NB4 (cell line): ENCODE measurements at regions not wholly inside any gene's neighbourhood (a gene's known extent, or its start where the extent isn't known, plus 50 kb on each side); places are given as distances from the start of the nearest gene placed in this dataset.

Source experiments
- DNase-seq: peaks from one replicate; pipeline ENCODE4 v3.0.0; 2010; ENCODE audit warnings: low read depth
- H3K4me3 ChIP-seq: one replicate; pipeline ENCODE4 v1.5.1; 2011; ENCODE audit warnings: mild to moderate bottlenecking, low read depth, low read length, moderate library complexity
- CTCF ChIP-seq: IDR thresholded peaks from one replicate; pipeline ENCODE4 v1.5.1; 2012; ENCODE audit warnings: low read depth, low read length
- MYC ChIP-seq: IDR thresholded peaks from 2 replicates; pipeline ENCODE4 v1.6.1; 2011; ENCODE audit warnings: low read depth, low read length
- POLR2A ChIP-seq: IDR thresholded peaks from 2 replicates; pipeline ENCODE4 v1.6.1; 2011; ENCODE audit warnings: mild to moderate bottlenecking; ENCODE audit not compliant: insufficient read length; ENCODE audit errors: extremely low read depth
- TF ChIP-seq, protein P1 (sequence below): IDR thresholded peaks from 2 replicates; pipeline ENCODE4 v1.6.1; 2011; ENCODE audit warnings: low read depth, low read length

DNA sequence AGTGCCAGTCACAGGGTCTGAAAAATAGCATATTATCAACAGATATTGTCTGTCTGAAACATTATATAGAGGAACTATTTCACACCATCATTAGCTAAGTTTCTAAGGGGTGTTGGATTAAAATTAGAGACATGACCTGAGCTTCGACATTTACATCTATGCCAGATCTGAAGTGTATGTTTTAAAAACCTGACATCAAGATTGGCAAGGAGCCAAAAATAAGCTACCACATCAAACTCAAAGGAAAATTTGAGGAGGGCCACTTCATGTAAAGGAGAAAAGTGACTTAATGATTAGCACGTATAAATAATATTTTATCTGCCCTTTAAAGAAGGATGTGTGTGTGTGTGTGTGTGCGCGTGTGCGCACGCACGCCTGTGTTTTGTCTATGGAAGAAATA, 752.0 kb upstream of the GRM7 start:
- no peak overlapping the region for H3K4me3 ChIP-seq
- no peak for TF ChIP-seq CTCF
- TF ChIP-seq, protein P1, sequence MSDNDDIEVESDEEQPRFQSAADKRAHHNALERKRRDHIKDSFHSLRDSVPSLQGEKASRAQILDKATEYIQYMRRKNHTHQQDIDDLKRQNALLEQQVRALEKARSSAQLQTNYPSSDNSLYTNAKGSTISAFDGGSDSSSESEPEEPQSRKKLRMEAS = no peak
- TF ChIP-seq POLR2A = no peak
- TF ChIP-seq MYC = no peak
- no peak for DNase-seq

GRCh38 chr3:6110451-6110850, 750.5 kb upstream of the GRM7 start:
- TF ChIP-seq POLR2A = no peak
- H3K4me3 ChIP-seq = no peak overlapping the region
- no peak for DNase-seq

DNA sequence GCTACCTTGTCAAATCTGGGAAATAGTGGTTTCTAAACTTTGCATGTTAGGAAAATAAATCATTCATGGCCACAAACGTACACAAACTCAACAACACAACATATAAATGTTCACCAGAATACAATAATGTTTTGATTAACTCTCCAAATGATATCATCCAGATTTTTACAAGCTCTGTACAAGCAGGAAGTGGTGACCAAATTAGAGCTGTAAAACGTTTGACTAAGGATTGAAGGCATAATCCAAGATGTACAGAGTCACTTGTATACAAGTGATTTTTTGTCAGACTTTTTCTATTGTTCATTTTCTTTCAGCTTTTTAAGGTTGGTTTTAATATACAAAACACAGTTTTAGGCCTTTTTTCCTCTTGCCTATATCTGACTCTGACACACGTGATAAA, 748.4 kb upstream of the GRM7 start:
- DNase-seq = no peak
- no peak overlapping the region for H3K4me3 ChIP-seq
- TF ChIP-seq MYC (no peak), POLR2A (no peak), CTCF (no peak)
- TF ChIP-seq, protein P1 = no peak

GRCh38 chr3:6113338-6113737, 747.6 kb upstream of the GRM7 start:
- no peak overlapping the region for H3K4me3 ChIP-seq
- no peak for DNase-seq
- TF ChIP-seq, protein P1 = no peak
- TF ChIP-seq POLR2A (no peak), CTCF (no peak), MYC (no peak)

GRCh38 chr3:6119367-6119766, 741.5 kb upstream of the GRM7 start:
- H3K4me3 ChIP-seq = no peak overlapping the region
- TF ChIP-seq MYC = no peak
- no peak for DNase-seq

GRCh38 chr3:6120786-6121185, 740.1 kb upstream of the GRM7 start:
- H3K4me3 ChIP-seq = no peak overlapping the region
- no peak for DNase-seq
- TF ChIP-seq CTCF (no peak), POLR2A (no peak), MYC (no peak)
- TF ChIP-seq, protein P1 = no peak

- TF ChIP-seq, protein P1 = no peak
- no peak for TF ChIP-seq POLR2A
- TF ChIP-seq MYC = no peak
- DNase-seq = no peak
- H3K4me3 ChIP-seq = no peak overlapping the region
These were observed 736.0 kb upstream of the GRM7 start for GRCh38 chr3:6124875-6125274.
